ENCODE measurements at regions not wholly inside any gene's neighbourhood (a gene's known extent, or its start where the extent isn't known, plus 50 kb on each side); places are given as distances from the start of the nearest gene placed in this dataset.

GRCh38 chr3:178480274-178480673 lies 56.0 kb upstream of the KCNMB2 start:
- dilution Hi-C loops (cut with MboI; ENCODE audit: extremely low pct_ligation_motif_present, low sequenced_read_pairs) = no loop called here

DNA sequence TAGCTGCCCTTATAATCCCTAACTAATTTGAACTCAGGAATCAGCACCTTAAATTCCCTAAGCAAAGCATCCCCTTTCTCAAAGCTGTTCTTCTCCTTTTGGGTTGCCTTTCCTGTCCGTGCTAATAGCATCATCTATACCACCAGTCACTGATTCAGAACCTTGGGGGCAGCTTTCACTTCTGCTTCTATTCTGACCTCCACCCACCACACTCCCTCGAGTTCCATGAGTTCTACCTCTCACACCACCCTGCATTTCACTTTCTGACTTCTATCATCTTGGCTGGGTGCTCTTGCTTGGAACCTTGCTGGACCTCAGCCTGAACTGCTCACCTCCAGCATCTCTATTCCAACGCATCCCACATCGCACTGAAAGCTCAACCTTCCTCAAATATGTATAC lies 55.4 kb upstream of the KCNMB2 start:
- Histone ChIP-seq H2AFZ (ENCODE audit: low read depth, low read length) (no peak overlapping the region), H3K9me3 (replicated peaks; ENCODE audit: control insufficient read depth, insufficient read depth, low read length) (no peaks in the 10 kb centered on the region), H4K20me1 (replicated peaks; ENCODE audit: control insufficient read depth, extremely low read depth, insufficient read depth, low read length) (no peaks in the 10 kb centered on the region), H3K4me2 (ENCODE audit: insufficient read depth, low read length) (no peak overlapping the region), H3K27ac (ENCODE audit: insufficient read depth, low read depth, low read length) (no peak overlapping the region), H3K79me2 (ENCODE audit: control insufficient read depth, insufficient read depth, low read length) (no peaks in the 10 kb centered on the region), H3K4me1 (ENCODE audit: control insufficient read depth, extremely low read depth, insufficient read depth, low read length) (no peaks in the 10 kb centered on the region), H3K27me3 (ENCODE audit: control insufficient read depth in 2 of 2, insufficient read depth in 2 of 2, low read length in 2 of 2) (peaks cover 0 to 2% of the 10 kb centered on the region in 2 experiments), H3K9ac (replicated peaks; ENCODE audit: extremely low read depth, insufficient read depth, low read length) (no peak overlapping the region), H3K9me1 (replicated peaks; ENCODE audit: control insufficient read depth, extremely low read depth, insufficient read depth, low read length) (no peaks in the 10 kb centered on the region), H3K36me3 (ENCODE audit: control insufficient read depth in 2 of 2, extremely low read depth in 1 of 2, insufficient read depth in 2 of 2, low read length in 2 of 2) (no peaks in the 10 kb centered on the region), H3K4me3 (replicated peaks in 1 of 3; ENCODE audit: insufficient read depth in 1 of 3, low read depth in 1 of 3, low read length in 3 of 3) (no peak overlapping the region)
- dilution Hi-C loops (cut with MboI; ENCODE audit: extremely low pct_ligation_motif_present, low sequenced_read_pairs) = no loop called here
- DNase-seq (ENCODE audit: low read depth, low spot score) = no peak
- no peak for FAIRE-seq
- CTCF ChIA-PET = no interaction called here
- no TSS peak for BruUV-seq (replicated peaks)
- POLR2A ChIA-PET = no interaction called here
- intact Hi-C loops (cut with micrococcal nuclease) = no loop called here
- no peak for TF ChIP-seq MYC (IDR thresholded peaks at IDR 0.05; ENCODE audit: low read depth, low read length)
- no peak for TF ChIP-seq MAX (IDR thresholded peaks at IDR 0.05; ENCODE audit: insufficient read depth, insufficient read length)
- no peak for TF ChIP-seq GATA2 (IDR thresholded peaks at IDR 0.05; ENCODE audit: insufficient read depth, insufficient read length, low read depth, low read length)
- TF ChIP-seq JUN (IDR thresholded peaks at IDR 0.05; ENCODE audit: borderline replicate concordance, insufficient read depth, insufficient read length, low read depth) = no peak
- no peak for TF ChIP-seq EZH2 (IDR thresholded peaks at IDR 0.05; ENCODE audit: borderline replicate concordance, low read depth, low read length, severe bottlenecking)
- no peak for TF ChIP-seq FOS (IDR thresholded peaks at IDR 0.05; ENCODE audit: borderline replicate concordance, insufficient read depth, low read length)
- TF ChIP-seq POLR2A (IDR thresholded peaks at IDR 0.05; ENCODE audit: low read depth, low read length) = no peak
- no peak for TF ChIP-seq POLR2AphosphoS5 (IDR thresholded peaks at IDR 0.05; ENCODE audit: insufficient read depth, low read depth, low read length)
- TF ChIP-seq, protein P1, sequence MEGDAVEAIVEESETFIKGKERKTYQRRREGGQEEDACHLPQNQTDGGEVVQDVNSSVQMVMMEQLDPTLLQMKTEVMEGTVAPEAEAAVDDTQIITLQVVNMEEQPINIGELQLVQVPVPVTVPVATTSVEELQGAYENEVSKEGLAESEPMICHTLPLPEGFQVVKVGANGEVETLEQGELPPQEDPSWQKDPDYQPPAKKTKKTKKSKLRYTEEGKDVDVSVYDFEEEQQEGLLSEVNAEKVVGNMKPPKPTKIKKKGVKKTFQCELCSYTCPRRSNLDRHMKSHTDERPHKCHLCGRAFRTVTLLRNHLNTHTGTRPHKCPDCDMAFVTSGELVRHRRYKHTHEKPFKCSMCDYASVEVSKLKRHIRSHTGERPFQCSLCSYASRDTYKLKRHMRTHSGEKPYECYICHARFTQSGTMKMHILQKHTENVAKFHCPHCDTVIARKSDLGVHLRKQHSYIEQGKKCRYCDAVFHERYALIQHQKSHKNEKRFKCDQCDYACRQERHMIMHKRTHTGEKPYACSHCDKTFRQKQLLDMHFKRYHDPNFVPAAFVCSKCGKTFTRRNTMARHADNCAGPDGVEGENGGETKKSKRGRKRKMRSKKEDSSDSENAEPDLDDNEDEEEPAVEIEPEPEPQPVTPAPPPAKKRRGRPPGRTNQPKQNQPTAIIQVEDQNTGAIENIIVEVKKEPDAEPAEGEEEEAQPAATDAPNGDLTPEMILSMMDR (IDR thresholded peaks at IDR 0.05; ENCODE audit: extremely low read depth in 1 of 2, insufficient read depth in 1 of 2, low read depth in 1 of 2, low read length in 2 of 2) = no peak

More at GRCh38 chr3:178480274-178480673, 56.0 kb upstream of the KCNMB2 start:
- no peak for FAIRE-seq
- Histone ChIP-seq H3K27ac (ENCODE audit: insufficient read depth, low read depth, low read length) (no peak overlapping the region), H3K4me2 (ENCODE audit: insufficient read depth, low read length) (no peak overlapping the region), H3K9ac (replicated peaks; ENCODE audit: extremely low read depth, insufficient read depth, low read length) (no peak overlapping the region), H3K4me3 (replicated peaks in 1 of 3; ENCODE audit: insufficient read depth in 1 of 3, low read depth in 1 of 3, low read length in 3 of 3) (no peak overlapping the region), H3K9me1 (replicated peaks; ENCODE audit: control insufficient read depth, extremely low read depth, insufficient read depth, low read length) (no peaks in the 10 kb centered on the region), H3K27me3 (ENCODE audit: control insufficient read depth in 2 of 2, insufficient read depth in 2 of 2, low read length in 2 of 2) (peaks cover 0 to 2% of the 10 kb centered on the region in 2 experiments), H3K36me3 (ENCODE audit: control insufficient read depth in 2 of 2, extremely low read depth in 1 of 2, insufficient read depth in 2 of 2, low read length in 2 of 2) (no peaks in the 10 kb centered on the region), H3K9me3 (replicated peaks; ENCODE audit: control insufficient read depth, insufficient read depth, low read length) (no peaks in the 10 kb centered on the region), H2AFZ (ENCODE audit: low read depth, low read length) (no peak overlapping the region), H3K79me2 (ENCODE audit: control insufficient read depth, insufficient read depth, low read length) (no peaks in the 10 kb centered on the region), H4K20me1 (replicated peaks; ENCODE audit: control insufficient read depth, extremely low read depth, insufficient read depth, low read length) (no peaks in the 10 kb centered on the region), H3K4me1 (ENCODE audit: control insufficient read depth, extremely low read depth, insufficient read depth, low read length) (no peaks in the 10 kb centered on the region)
- intact Hi-C loops (cut with micrococcal nuclease) = no loop called here
- BruUV-seq (replicated peaks) = no TSS peak
- TF ChIP-seq POLR2AphosphoS5 (IDR thresholded peaks at IDR 0.05; ENCODE audit: insufficient read depth, low read depth, low read length) = no peak
- TF ChIP-seq GATA2 (IDR thresholded peaks at IDR 0.05; ENCODE audit: insufficient read depth, insufficient read length, low read depth, low read length) = no peak
- no peak for TF ChIP-seq MYC (IDR thresholded peaks at IDR 0.05; ENCODE audit: low read depth, low read length)
- TF ChIP-seq, protein P1 (IDR thresholded peaks at IDR 0.05; ENCODE audit: extremely low read depth in 1 of 2, insufficient read depth in 1 of 2, low read depth in 1 of 2, low read length in 2 of 2) = no peak
- DNase-seq (ENCODE audit: low read depth, low spot score) = no peak
- ChIA-PET POLR2A (no interaction called here), CTCF (no interaction called here)
